ENCODE measurements at regions not wholly inside any gene's neighbourhood (a gene's known extent, or its start where the extent isn't known, plus 50 kb on each side); places are given as distances from the start of the nearest gene placed in this dataset.
"Not testable (repeated sequence)": the region's sequence is repeated elsewhere in the genome, so short reads cannot be mapped to it uniquely, and the experiment has no call there.

DNA sequence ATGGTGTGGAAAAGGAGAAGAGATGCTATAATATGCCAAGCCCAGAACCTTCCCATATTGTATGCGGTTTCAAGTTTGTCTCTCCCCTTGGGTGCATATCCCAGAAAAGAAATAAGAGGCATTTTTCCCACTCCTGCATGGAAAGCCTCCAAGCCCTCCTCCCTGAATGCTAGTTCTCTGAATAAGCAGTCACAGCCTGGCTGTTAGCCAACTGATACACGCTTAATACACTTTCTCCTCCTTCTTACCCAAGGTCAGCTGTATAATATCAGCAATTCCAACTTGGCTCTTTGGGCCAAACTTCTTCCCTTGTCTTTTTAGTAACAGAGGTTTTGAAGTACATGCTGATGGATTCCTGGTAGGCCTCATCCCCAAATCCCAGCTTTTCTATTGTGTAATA is 440.1 kb downstream of the EPHA7 start:
- in situ Hi-C loops (cut with HindIII; ENCODE audit: low pct_ligation_motif_present, low sequenced_read_pairs): no loop called here
- H3K4me3 ChIP-seq (ENCODE audit: low read depth, low read length): no peak overlapping the region
- no peak for DNase-seq
- TF ChIP-seq, protein P1, sequence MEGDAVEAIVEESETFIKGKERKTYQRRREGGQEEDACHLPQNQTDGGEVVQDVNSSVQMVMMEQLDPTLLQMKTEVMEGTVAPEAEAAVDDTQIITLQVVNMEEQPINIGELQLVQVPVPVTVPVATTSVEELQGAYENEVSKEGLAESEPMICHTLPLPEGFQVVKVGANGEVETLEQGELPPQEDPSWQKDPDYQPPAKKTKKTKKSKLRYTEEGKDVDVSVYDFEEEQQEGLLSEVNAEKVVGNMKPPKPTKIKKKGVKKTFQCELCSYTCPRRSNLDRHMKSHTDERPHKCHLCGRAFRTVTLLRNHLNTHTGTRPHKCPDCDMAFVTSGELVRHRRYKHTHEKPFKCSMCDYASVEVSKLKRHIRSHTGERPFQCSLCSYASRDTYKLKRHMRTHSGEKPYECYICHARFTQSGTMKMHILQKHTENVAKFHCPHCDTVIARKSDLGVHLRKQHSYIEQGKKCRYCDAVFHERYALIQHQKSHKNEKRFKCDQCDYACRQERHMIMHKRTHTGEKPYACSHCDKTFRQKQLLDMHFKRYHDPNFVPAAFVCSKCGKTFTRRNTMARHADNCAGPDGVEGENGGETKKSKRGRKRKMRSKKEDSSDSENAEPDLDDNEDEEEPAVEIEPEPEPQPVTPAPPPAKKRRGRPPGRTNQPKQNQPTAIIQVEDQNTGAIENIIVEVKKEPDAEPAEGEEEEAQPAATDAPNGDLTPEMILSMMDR (IDR thresholded peaks at IDR 0.05; ENCODE audit: low read depth, low read length, missing control alignments): no peak
- no peak overlapping the region for H3K27ac ChIP-seq
- no peaks in the 10 kb centered on the region for H3K27me3 ChIP-seq (replicated peaks)
- no peaks in the 10 kb centered on the region for H3K36me3 ChIP-seq (replicated peaks)

DNA sequence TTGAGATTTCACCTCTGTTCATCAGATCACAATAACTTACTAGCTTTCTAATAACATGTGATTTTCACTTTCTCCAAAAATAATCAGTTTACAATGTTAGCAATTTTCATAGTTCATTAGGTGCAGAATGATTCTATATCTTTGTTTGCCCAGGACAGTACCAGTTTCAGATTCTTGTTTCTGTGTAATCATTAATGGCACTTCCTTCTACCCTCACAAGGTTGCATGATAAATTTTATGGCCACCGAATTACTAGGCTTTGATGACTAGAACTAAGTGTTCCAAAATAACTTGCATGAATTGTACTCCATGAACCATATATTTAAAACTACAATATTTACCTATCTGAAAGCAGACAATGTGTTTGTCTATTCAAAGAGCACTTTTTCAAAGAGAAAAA is 442.3 kb downstream of the EPHA7 start:
- H3K36me3 ChIP-seq (replicated peaks): no peaks in the 10 kb centered on the region
- H3K4me3 ChIP-seq (ENCODE audit: low read depth, low read length): no peak overlapping the region
- in situ Hi-C loops (cut with HindIII; ENCODE audit: low pct_ligation_motif_present, low sequenced_read_pairs): no loop called here
- DNase-seq: no peak
- H3K27ac ChIP-seq: no peak overlapping the region
- TF ChIP-seq, protein P1 (IDR thresholded peaks at IDR 0.05; ENCODE audit: low read depth, low read length, missing control alignments): no peak
- no peaks in the 10 kb centered on the region for H3K27me3 ChIP-seq (replicated peaks)

DNA sequence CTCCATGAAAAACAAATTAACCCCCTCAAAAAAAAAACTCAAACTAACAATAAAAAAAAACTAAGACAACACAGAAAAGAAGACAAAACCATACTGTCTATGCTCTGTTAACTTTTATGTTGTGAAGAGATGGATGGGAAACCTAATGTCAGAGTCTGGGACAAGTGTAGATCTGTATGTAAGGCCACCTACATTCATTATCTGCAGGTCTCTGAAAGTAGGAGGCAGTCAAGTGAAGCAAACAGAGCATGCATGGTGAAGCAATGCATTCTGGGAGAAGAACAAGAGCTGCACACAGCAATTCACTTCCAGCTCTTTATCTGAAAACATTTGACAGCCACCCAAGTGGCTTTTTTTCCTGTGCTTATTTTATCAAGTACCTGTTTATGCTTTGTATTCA is 452.0 kb downstream of the EPHA7 start:
- no peak overlapping the region for H3K4me3 ChIP-seq (ENCODE audit: low read depth, low read length)
- in situ Hi-C loops (cut with HindIII; ENCODE audit: low pct_ligation_motif_present, low sequenced_read_pairs): no loop called here
- TF ChIP-seq, protein P1 (IDR thresholded peaks at IDR 0.05; ENCODE audit: low read depth, low read length, missing control alignments): no peak
- no peak overlapping the region for H3K27ac ChIP-seq
- no peaks in the 10 kb centered on the region for H3K27me3 ChIP-seq (replicated peaks)
- H3K36me3 ChIP-seq (replicated peaks): no peaks in the 10 kb centered on the region
- no peak for DNase-seq

DNA sequence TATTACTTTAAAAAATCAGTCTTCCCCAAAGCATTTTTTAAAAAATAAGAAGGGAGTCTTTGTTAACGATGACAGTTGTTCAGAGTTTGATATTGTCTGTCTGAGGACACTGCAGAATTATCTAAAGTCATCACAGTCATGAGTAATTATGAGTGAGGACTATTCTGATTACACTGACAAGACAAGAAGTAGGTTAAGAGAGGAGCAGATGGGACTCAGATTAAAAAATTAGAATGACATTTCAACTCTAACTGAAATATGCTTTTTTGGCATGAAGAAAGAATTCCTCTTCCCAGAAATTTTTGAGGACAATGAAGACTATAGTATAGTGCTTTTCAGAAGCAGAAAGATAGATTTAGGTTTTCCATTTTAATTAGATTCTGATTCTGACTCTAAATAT is 456.5 kb downstream of the EPHA7 start:
- Histone ChIP-seq H3K4me3 (ENCODE audit: low read depth, low read length) (no peak overlapping the region), H3K27me3 (replicated peaks) (no peaks in the 10 kb centered on the region), H3K36me3 (replicated peaks) (no peaks in the 10 kb centered on the region), H3K27ac (no peak overlapping the region)
- TF ChIP-seq, protein P1 (IDR thresholded peaks at IDR 0.05; ENCODE audit: low read depth, low read length, missing control alignments): no peak
- in situ Hi-C loops (cut with HindIII; ENCODE audit: low pct_ligation_motif_present, low sequenced_read_pairs): no loop called here
- no peak for DNase-seq

DNA sequence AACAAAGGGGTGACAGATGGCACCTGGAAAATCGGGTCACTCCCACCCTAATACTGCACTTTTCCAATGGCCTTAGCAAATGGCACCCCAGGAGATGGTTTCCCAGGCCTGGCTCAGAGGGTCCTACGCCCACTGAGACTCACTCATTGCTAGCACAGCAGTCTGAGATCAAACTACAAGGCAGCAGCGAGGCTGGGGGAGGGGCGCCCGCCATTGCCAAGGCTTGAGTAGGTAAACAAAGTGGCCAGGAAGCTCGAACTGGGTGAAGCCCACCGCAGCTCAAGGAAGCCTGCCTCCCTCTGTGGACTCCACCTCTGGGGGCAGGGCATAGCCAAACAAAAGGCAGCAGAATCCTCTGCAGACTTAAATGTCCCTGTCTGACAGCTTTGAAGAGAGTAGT is 467.2 kb downstream of the EPHA7 start:
- in situ Hi-C loops (cut with HindIII; ENCODE audit: low pct_ligation_motif_present, low sequenced_read_pairs); H3K27ac ChIP-seq; H3K36me3 ChIP-seq (replicated peaks); H3K27me3 ChIP-seq (replicated peaks); DNase-seq; H3K4me3 ChIP-seq (ENCODE audit: low read depth, low read length): not testable (repeated sequence)

DNA sequence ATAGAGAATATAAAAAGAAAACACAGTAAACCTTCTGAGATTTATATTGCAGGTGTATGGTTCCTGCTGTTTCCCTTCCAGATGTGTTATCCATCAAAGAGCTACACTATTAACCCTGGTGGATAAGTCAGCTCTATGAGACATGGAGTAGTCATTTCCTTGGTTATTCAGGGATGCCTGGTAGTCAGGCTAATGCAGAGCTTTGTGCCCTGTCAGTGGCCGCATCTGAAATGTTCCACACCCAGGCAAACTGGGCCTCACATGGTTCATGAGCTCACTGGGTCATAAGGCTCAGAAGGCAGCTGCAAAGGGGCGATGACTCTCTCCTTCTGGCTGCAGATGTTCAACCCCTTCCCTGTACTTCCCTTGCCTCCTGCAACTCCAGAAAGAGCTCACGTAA is 473.6 kb downstream of the EPHA7 start:
- in situ Hi-C loops (cut with HindIII; ENCODE audit: low pct_ligation_motif_present, low sequenced_read_pairs): no loop called here
- Histone ChIP-seq H3K27ac (no peak overlapping the region), H3K4me3 (ENCODE audit: low read depth, low read length) (no peak overlapping the region), H3K36me3 (replicated peaks) (no peaks in the 10 kb centered on the region), H3K27me3 (replicated peaks) (no peaks in the 10 kb centered on the region)
- no peak for DNase-seq
- TF ChIP-seq, protein P1 (IDR thresholded peaks at IDR 0.05; ENCODE audit: low read depth, low read length, missing control alignments): no peak

All from brain microvascular endothelial cell (primary cell).